Sciatic nerve (tissue), 2 donors: ENCODE measurements at regions not wholly inside any gene's neighbourhood (a gene's known extent, or its start where the extent isn't known, plus 50 kb on each side); places are given as distances from the start of the nearest gene placed in this dataset.

Experiments
- ATAC-seq: fragments of 200-7000 bp; cut with Tn5 transposase; one replicate; pipeline ENCODE4 v1.9.1; 2020; ENCODE audit warnings: mild to moderate bottlenecking, moderate library complexity
- DNase-seq: peaks from one replicate; pipeline ENCODE4 v3.0.0-alpha.2; 2020; ENCODE audit warnings: low spot score
- intact Hi-C: fragments of 100-400 bp; cut with DNase I; formaldehyde crosslinking; loops from one replicate; pipeline ENCODE4 v1.14.2; 2022
- donor health status: DM: no; HTN: no; CAD: no.
- donor health status: DM: no; HTN: no; CAD: no.

DNA sequence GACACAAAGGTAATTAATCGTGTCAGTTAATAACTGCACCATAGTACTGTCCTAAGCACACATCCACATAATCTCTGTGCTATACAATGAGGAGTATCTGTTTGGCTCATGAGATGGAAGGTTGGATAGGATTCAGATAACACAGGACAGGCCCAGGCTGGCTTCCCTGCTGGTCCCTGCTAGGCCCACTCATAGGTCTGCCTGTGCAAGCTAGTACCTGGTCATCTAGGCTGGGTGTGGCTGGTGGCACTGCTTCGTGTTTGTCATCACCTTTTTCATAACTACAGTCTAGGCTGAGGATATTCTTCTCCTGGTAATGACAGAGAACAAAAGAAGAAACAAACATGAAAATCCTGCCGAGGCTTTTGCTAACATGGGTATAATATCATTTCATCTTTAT, 392.8 kb downstream of the TRIB2 start:
- DNase-seq (no peak), ATAC-seq (no peak)
- intact Hi-C loops: no loop called here

GRCh38 chr2:13110825-13111224, 394.1 kb downstream of the TRIB2 start:
- intact Hi-C loops: no loop called here
- ATAC-seq (no peak), DNase-seq (no peak)

- DNase-seq (no peak), ATAC-seq (no peak)
- intact Hi-C loops: no loop called here
Measured at GRCh38 chr2:13113002-13113401, 396.3 kb downstream of the TRIB2 start.

DNA sequence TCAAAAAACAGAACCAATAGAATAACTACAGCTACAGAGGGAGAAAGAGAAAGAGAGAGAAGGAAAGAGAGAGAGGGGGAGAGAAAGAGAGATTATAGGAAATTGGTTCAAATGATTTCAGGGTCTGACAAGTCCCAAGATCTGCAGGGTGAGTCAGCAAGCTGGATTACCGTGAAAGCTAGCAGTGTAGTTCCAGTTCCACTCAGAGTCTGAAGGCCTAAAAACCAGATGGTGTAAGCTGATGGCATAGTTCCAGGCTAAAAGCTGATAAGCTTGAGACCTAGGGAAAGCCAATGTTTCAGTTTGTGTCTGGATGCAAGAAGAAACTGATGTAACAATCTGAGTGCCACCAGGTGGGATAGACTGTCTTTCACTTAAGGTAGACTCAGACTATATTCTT, 397.7 kb downstream of the TRIB2 start:
- no peak for ATAC-seq
- DNase-seq: no peak
- intact Hi-C loops: no loop called here

DNA sequence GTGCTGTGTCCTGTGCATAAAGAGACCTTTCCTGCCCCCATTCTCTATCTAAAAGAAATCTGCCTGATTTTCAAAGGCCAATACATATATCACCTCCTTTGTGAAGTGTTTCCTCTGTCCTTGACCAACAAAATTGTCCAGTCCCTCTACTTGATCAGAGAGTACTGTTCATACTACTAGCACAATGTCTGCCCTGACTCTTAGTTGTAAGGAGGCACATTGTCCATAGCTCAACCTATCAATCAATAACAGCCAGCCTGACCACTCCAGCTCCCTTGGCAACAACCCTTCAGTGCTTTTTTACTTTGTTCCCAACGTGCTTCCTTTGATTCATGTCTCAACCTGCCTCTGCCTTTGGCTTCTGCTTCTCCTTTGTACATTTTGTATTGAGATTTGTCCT, 398.9 kb downstream of the TRIB2 start:
- DNase-seq: no peak
- intact Hi-C loops: no loop called here
- no peak for ATAC-seq

- intact Hi-C loops: no loop called here
- ATAC-seq: no peak
- DNase-seq: no peak
Measured at GRCh38 chr2:13121096-13121495, 404.4 kb downstream of the TRIB2 start.

GRCh38 chr2:13128139-13128538, 411.4 kb downstream of the TRIB2 start:
- intact Hi-C loops: no loop called here
- ATAC-seq (no peak), DNase-seq (no peak)

- intact Hi-C loops: no loop called here
- DNase-seq (no peak), ATAC-seq (no peak)
Measured at GRCh38 chr2:13135369-13135768, 418.6 kb downstream of the TRIB2 start.

DNA sequence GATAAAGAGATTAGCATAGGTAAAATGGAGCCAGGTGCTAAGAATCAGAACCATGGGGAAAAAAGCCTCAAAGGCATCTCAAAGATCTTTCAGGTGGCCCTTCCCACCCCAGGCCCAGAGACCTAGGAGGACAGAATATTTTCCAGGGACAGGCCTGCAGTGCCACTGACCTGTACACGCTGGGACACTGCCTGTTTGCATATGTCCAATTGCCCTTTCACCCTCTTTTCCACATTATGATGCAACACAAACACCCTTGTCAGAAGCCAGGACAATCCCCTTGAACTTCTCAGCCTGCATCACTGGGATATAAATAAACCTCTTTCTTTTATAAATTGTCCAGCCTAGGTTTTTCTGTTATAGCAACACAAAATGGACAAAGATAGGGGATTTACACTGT, 419.1 kb downstream of the TRIB2 start:
- intact Hi-C loops: no loop called here
- DNase-seq (no peak), ATAC-seq (no peak)

DNA sequence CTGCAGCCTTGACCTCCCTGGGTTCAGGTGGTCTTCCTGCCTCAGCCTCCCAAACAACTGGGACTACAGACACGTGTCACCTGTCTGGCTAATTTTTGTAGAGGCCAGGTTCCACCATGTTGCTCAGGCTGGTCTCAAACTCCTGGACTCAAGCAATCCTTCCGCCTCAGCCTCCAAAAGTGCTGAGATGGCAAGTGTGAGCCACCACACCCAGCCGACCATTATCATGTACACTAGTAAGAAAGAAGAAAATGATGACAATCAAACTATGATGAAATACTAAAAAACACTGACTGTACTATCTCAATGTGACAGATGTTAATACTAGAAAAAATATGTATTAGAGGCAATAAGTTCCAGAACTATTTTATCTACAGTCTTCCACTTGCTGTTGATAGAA, 420.9 kb downstream of the TRIB2 start:
- ATAC-seq (no peak), DNase-seq (no peak)
- intact Hi-C loops: no loop called here

- ATAC-seq: no peak
- intact Hi-C loops: no loop called here
- DNase-seq: no peak
Measured at GRCh38 chr2:13141315-13141714, 424.6 kb downstream of the TRIB2 start.

DNA sequence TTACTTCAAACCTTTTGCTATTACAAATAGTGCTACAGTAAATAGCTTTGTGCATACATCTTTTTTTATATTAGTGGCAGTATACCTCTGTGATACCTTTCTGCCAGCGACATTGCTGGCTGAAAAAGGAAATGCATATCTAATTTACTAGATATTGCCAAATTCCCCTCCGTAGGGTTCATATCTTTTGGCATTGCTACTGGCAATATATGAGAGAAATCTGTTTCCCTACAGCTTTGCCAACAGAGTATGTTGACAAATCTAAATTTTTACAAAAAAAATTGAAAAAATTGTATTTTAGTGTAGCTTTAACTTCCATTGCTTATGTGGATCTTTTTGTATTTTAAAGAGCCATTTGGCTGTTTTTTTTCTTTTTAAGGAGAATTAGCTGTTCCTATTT, 426.7 kb downstream of the TRIB2 start:
- ATAC-seq (no peak), DNase-seq (no peak)
- intact Hi-C loops: no loop called here

DNA sequence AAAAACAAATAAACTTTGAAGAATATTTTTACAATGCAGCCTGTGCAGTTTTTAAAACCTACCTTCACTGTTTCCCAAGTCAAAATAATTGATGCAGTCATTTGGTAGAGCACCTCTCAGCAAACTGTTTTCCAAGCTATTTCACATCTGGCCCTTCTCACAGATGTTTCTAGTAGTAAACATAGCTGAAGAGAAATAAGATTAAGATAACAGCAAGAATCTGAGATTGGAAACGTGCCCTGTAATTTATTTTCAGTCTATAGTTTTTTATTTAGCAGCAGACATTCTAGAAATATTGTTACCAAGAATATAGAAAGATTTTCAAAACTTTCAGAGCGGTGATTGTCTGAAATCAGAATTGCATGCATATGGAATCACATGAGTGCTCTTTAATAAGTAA, 440.2 kb downstream of the TRIB2 start:
- DNase-seq (no peak), ATAC-seq (no peak)
- intact Hi-C loops: no loop called here

GRCh38 chr2:13158466-13158865, 441.7 kb downstream of the TRIB2 start:
- ATAC-seq (no peak), DNase-seq (no peak)
- intact Hi-C loops: no loop called here

GRCh38 chr2:13180729-13181128, 464.0 kb downstream of the TRIB2 start:
- no peak for DNase-seq
- ATAC-seq: no peak

DNA sequence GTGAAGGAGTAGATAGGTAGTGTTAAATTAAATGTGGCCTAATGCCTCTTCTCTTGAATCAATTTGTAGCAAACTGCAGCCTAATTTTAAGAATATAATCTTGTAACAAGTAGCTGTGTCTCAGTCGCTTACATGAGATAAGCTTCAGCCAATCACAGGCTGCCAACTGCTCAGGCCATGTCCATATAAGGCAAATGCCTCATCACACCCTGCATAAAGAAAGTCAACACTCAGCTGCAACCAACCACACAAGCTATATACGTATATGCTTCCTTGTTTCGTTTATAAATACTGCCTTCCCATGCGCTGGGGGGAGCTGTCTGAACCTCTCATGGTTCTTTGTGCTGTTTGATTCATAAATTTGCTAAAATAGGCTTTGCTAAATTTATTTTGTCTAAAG, 476.3 kb downstream of the TRIB2 start:
- intact Hi-C loops: no loop called here
- DNase-seq: no peak
- ATAC-seq: no peak

More at GRCh38 chr2:13180729-13181128, 464.0 kb downstream of the TRIB2 start:
- intact Hi-C loops: no loop called here

GRCh38 chr2:13193900-13194299, 477.2 kb downstream of the TRIB2 start:
- ATAC-seq (no peak), DNase-seq (no peak)
- intact Hi-C loops: no loop called here

DNA sequence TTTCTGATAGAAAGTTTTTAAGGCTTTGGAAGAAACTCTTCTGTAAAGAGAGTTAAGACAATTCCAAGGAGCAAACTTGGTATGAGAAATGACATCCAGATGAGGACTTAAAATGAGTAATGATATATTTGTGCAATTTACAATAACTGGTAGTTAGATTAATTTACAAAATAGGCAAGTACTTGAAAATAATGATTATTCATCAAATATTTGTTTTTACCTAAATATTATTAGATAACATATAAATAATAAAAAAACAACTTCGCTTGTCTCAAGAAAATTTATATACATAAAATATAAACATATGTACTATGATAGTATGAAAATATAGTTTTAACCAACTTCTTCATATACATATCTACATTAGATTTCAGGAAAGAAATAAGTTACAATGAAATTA, 478.5 kb downstream of the TRIB2 start:
- no peak for ATAC-seq
- intact Hi-C loops: no loop called here
- no peak for DNase-seq

GRCh38 chr2:13197248-13197647, 480.5 kb downstream of the TRIB2 start:
- intact Hi-C loops: no loop called here
- ATAC-seq: no peak
- DNase-seq: no peak

- intact Hi-C loops: no loop called here
- ATAC-seq (no peak), DNase-seq (no peak)
Measured at GRCh38 chr2:13201924-13202323, 485.2 kb downstream of the TRIB2 start.

- intact Hi-C loops: no loop called here
- DNase-seq: no peak
- ATAC-seq: no peak
Measured at GRCh38 chr2:13212115-13212514, 495.4 kb downstream of the TRIB2 start.

DNA sequence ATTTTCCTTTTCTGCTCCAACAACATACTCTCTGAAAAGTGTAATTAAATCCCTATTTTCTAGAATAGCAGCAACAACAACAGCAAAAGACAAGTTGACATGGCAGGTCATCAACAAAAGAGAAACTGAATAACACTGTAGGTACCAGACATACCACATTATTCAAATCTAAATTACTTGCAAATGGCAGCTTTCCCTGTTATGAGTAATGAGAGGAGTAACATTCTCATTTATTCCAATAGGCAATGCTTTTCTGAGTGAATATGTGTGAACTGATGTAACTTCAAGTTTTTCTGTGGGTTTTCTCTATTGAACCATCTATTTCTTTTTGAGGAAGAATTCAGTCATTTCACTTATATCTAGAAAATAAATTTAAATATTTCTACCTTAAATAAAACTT, 501.5 kb downstream of the TRIB2 start:
- ATAC-seq: no peak
- DNase-seq: no peak
- intact Hi-C loops: no loop called here
